Body of pancreas (tissue), 4 donors: ENCODE measurements at regions not wholly inside any gene's neighbourhood (a gene's known extent, or its start where the extent isn't known, plus 50 kb on each side); places are given as distances from the start of the nearest gene placed in this dataset.

Experiments used
- ATAC-seq: fragments of 150-250 bp; one replicate; pipeline ENCODE4 v1.9.1; 2016
- DNase-seq, 4 donors: peaks; one replicate each; pipeline ENCODE4 v3.0.0-alpha.2; 2019
- H3K27ac ChIP-seq, 4 donors: fragments of 200-600 bp; sonication (generic); 1 replicate in 3 of 4; 2 replicates in 1 of 4; pipeline versions ENCODE4 v1.5.1 to v1.6.1; 2016 to 2019; ENCODE audit warnings: mild to moderate bottlenecking in 1 of 4, mixed read lengths in 1 of 4, moderate library complexity in 1 of 4
- H3K27me3 ChIP-seq, 2 donors: fragments of 200-600 bp; sonication (generic); one replicate each; pipeline ENCODE4 v1.6.0; 2016; ENCODE audit warnings: mild to moderate bottlenecking in 1 of 2
- H3K36me3 ChIP-seq, 2 donors: fragments of 200-600 bp; sonication (generic); replicated peaks in 1 of 2; 2 replicates each; pipeline ENCODE4 v1.5.1; 2016; ENCODE audit warnings: low read depth in 2 of 2; ENCODE audit not compliant: insufficient read depth in 1 of 2
- H3K4me1 ChIP-seq: fragments of 200-600 bp; sonication (generic); one replicate; pipeline ENCODE4 v1.6.0; 2016
- H3K4me3 ChIP-seq, 2 donors: fragments of 200-600 bp; sonication (generic); 1 replicate in 1 of 2; 2 replicates in 1 of 2; pipeline ENCODE4 v1.5.1; 2016 to 2019
- H3K9me3 ChIP-seq, 3 donors: fragments of 200-600 bp; sonication (generic); 1 replicate in 2 of 3; 2 replicates in 1 of 3; pipeline ENCODE4 v1.5.1; 2016
- CTCF ChIP-seq, 7 experiments: fragments of 450-650 bp in 4 of 7; fragments of 200-600 bp in 3 of 7; sonication (generic) in 3 of 7; IDR thresholded peaks; one replicate each; pipeline ENCODE4 v1.5.1; 2016 to 2019; ENCODE audit warnings: antibody characterized with exemption in 7 of 7
- POLR2A ChIP-seq, 3 donors: fragments of 450-650 bp; IDR thresholded peaks; one replicate each; pipeline ENCODE4 v1.6.1; 2016; ENCODE audit warnings: antibody characterized with exemption in 3 of 3, mild to moderate bottlenecking in 2 of 3
- WGBS, 2 donors: methylation state at CpG; one replicate each; pipeline ENCODE4 v1.1.5; 2017; 5-methylcytosine and 5-hydroxymethylcytosine counted together
- intact Hi-C: fragments of 100-400 bp; cut with DNase I; formaldehyde crosslinking; loops from one replicate; pipeline ENCODE4 v1.15.1; 2023

GRCh38 chr4:136001791-136002190 is 1530.5 kb downstream of the PCDH18 start:
- Histone ChIP-seq H3K4me1 (no peaks in the 10 kb centered on the region), H3K27me3 (no peaks in the 10 kb centered on the region), H3K4me3 (no peak overlapping the region), H3K9me3 (no peaks in the 10 kb centered on the region), H3K36me3 (no peaks in the 10 kb centered on the region), H3K27ac (no peak overlapping the region)
- DNase-seq (no peak), ATAC-seq (no peak)
- WGBS, 2 donors, result 70 to 71% methylated on average over 2 of the region's 2 CpGs
- TF ChIP-seq POLR2A (IDR thresholded peaks at IDR 0.05) (no peak), CTCF (IDR thresholded peaks at IDR 0.05) (no peak)
- intact Hi-C loops, result no loop called here

- H3K27me3 ChIP-seq, result no peaks in the 10 kb centered on the region
- H3K4me3 ChIP-seq, result no peak overlapping the region
- no peak for DNase-seq
- 30 to 49% methylated on average over 1 of the region's 1 CpG for WGBS, 2 donors
- no peak overlapping the region for H3K27ac ChIP-seq
- no peaks in the 10 kb centered on the region for H3K4me1 ChIP-seq
- intact Hi-C loops, result no loop called here
- no peak for ATAC-seq
- no peaks in the 10 kb centered on the region for H3K36me3 ChIP-seq
- TF ChIP-seq CTCF (IDR thresholded peaks at IDR 0.05) (no peak), POLR2A (IDR thresholded peaks at IDR 0.05) (no peak)
- H3K9me3 ChIP-seq, result no peaks in the 10 kb centered on the region
Observed at GRCh38 chr4:136000246-136000645, 1532.0 kb downstream of the PCDH18 start.

GRCh38 chr4:135994360-135994759 is 1537.9 kb downstream of the PCDH18 start:
- TF ChIP-seq POLR2A (IDR thresholded peaks at IDR 0.05) (no peak), CTCF (IDR thresholded peaks at IDR 0.05) (no peak)

GRCh38 chr4:135976860-135977259 is 1555.4 kb downstream of the PCDH18 start:
- ATAC-seq, result no peak
- Histone ChIP-seq H3K4me1 (no peaks in the 10 kb centered on the region), H3K4me3 (no peak overlapping the region), H3K9me3 (no peaks in the 10 kb centered on the region), H3K36me3 (no peaks in the 10 kb centered on the region), H3K27ac (no peak overlapping the region), H3K27me3 (no peaks in the 10 kb centered on the region)
- intact Hi-C loops, result no loop called here
- DNase-seq, result no peak
- TF ChIP-seq POLR2A (IDR thresholded peaks at IDR 0.05) (no peak), CTCF (IDR thresholded peaks at IDR 0.05) (no peak)

More at GRCh38 chr4:135994360-135994759, 1537.9 kb downstream of the PCDH18 start:
- ATAC-seq (no peak), DNase-seq (no peak)
- intact Hi-C loops, result no loop called here
- Histone ChIP-seq H3K27ac (no peak overlapping the region), H3K36me3 (no peaks in the 10 kb centered on the region), H3K4me1 (no peaks in the 10 kb centered on the region), H3K4me3 (no peak overlapping the region), H3K9me3 (no peaks in the 10 kb centered on the region), H3K27me3 (no peaks in the 10 kb centered on the region)
- 79 to 88% methylated on average over 7 of the region's 7 CpGs for WGBS, 2 donors

GRCh38 chr4:135966936-135967335 is 1565.4 kb downstream of the PCDH18 start:
- TF ChIP-seq CTCF (IDR thresholded peaks at IDR 0.05) (no peak), POLR2A (IDR thresholded peaks at IDR 0.05) (no peak)
- no peaks in the 10 kb centered on the region for H3K27me3 ChIP-seq
- DNase-seq, result no peak
- H3K4me1 ChIP-seq, result no peaks in the 10 kb centered on the region
- no peak for ATAC-seq
- no peak overlapping the region for H3K27ac ChIP-seq
- H3K9me3 ChIP-seq, result no peaks in the 10 kb centered on the region
- intact Hi-C loops, result no loop called here
- no peaks in the 10 kb centered on the region for H3K36me3 ChIP-seq
- no peak overlapping the region for H3K4me3 ChIP-seq
- WGBS, 2 donors, result 83 to 85% methylated on average over 1 of the region's 1 CpG
